ENCODE measurements at regions not wholly inside any gene's neighbourhood (a gene's known extent, or its start where the extent isn't known, plus 50 kb on each side); places are given as distances from the start of the nearest gene placed in this dataset.
"Not testable (repeated sequence)": the region's sequence is repeated elsewhere in the genome, so short reads cannot be mapped to it uniquely, and the experiment has no call there.

DNA sequence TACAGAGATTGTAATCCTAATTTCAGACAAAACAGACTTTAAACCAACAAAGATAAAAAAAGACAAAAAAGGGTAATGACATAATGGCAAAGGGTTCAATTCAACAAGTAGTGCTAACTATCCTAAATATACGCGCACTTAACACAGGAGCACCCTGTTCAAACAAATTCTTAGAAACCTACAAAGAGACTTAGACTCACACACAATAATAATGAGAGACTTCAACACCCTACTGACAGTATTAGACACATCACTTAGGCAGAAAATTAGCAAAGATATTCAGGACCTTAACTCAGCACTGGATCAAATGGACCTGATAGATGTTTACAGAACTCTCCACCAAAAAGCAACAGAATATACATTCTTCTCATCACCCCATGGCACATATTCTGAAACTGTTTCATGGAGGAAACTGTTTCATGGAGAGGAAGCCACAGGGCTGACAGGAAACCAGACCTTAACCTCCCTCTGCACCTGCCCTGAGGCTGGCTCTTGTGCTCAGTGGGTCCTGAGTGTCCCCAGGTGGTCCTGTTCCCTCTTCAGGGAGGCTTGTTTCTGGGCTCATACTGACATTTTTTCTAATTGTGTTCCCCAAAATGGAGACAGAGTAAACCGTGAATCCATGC lies 54.7 kb downstream of the OR4M2 start:
- DNase-seq (ENCODE audit: low read depth): not testable (repeated sequence)

DNA sequence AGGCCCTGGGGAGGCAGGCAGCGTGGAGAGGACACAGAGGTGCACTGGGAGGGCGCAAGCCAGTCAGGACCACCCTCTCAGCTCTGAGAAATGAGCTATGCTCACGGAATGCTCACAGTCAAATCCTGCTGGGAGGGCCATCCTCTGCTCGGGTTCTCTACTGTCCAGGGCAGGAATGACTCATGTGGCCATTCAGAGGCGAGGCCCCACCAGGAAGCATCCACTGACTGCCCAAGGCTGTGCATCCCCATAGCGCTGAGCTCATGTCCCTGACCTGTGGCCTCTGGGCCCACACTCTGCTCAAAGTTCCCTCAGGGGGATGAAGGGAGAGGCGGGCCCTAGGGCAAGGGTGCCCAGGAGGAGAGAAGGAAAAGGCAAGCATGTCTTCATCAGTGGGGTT lies 57.2 kb downstream of the OR4M2 start:
- not testable (repeated sequence) for DNase-seq (ENCODE audit: low read depth)

DNA sequence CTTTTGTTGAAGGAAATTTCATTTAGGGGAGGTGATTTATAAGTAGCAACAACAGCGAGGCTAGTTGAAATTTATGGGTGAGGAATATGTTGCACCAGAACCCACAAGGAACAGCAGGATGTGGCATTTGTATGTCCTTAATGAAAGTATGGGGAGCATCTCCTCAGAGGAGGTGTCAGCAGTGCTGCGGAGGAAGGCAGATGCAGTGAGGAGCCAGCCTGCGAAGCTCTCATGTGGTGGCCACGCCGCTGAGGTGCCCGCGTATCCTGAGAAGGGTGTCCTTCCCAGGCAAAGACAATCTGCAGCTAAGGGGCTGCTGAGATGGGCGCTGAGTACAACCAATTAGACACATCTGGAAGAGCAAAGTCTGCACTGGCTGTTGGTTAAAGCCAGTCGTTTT lies 60.8 kb downstream of the OR4M2 start:
- not testable (repeated sequence) for DNase-seq (ENCODE audit: low read depth)

DNA sequence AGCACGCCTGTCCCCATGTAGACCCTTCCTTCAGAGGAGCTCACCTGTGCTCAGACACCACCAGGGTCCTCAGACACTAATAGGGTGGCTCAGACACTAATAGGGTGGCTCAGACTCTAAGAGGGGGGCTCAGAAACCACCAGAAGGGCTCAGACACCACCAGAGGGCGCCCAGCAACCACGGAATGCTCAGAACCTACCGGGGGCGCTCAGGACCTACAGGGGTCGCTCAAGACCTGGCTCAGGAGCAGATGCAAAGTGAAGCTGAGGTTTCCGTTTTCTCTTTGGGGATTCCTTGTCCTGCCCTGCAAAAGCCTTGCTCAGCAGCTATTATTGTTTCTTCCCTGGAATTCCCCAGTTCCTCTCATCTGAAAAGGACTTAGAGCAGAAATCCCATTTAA lies 67.8 kb downstream of the OR4M2 start:
- not testable (repeated sequence) for DNase-seq (ENCODE audit: low read depth)

DNA sequence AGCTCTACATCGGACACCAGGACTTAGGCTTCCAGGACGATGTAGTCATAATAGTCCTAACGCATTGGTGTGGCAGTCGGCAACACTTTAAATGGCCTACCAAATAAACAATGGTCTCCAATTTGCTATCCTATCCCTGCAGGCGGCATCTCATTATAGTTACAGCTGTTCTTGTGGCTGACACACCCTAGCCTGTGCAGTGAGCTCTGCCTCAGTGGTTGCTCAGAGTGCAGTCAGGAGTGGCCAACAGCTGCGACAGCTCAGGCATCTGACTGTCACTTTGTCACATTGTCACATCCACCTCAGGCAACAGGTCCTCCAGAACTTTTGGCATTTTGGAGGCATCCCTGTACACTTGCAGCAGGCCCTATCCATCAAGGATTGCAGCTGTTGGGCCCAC lies 77.9 kb downstream of the OR4M2 start:
- DNase-seq (ENCODE audit: low read depth): not testable (repeated sequence)

DNA sequence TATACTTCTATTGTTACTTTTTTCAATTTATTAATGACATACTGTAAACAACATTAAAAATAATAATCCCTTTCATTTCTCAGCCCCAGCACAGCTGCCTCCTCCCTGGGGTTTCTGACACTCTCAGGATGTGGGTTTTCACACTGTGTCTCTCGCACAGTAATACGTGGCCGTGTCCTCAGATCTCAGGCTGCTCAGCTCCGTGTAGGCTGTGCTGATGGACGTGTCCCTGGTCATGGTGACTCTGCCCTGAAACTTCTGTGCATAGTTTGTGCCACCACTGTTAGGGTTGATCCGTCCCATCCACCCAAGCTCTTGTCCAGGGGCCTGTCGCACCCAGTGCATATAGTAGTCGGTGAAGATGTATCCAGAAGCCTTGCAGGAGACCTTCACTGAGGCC lies 80.0 kb downstream of the OR4M2 start:
- not testable (repeated sequence) for DNase-seq (ENCODE audit: low read depth)

DNA sequence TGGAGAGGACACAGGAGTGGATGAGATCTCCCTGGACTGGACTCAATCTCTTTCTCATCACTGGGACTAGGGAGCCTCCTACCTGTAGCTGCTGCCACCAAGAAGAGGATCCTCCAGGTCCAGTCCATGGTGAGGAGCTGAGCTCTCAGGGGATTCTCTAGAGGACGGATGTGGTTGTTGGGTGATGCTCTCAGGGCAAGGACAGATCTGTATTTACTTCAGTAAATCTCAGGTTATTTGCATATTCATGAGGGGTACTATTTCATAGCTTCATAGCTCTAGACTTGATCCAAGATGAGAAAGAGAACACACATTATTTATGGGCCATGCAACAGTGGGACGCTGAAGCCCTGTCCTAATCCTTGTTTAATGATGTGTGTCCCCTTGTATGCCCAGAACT lies 80.4 kb downstream of the OR4M2 start:
- DNase-seq (ENCODE audit: low read depth): not testable (repeated sequence)

DNA sequence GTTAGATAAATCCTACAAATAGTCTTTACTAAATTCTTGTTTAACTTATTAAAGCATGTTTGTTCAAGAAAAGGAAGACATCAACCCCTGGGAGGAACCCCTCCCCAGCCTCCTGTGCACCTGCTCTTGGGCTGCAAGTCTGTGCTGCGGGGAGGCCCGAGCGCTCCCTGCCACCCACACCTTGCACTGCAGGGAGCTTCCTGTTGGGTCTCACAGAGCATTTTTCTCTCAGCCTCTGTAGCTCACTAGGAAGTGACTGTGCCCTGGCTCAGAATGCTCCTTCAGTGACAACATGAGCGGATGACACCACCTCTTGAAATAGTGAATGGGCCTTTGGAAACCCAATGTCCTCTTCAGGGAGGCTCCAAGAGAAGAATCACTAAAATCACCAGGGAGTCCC lies 81.1 kb downstream of the OR4M2 start:
- not testable (repeated sequence) for DNase-seq (ENCODE audit: low read depth)

DNA sequence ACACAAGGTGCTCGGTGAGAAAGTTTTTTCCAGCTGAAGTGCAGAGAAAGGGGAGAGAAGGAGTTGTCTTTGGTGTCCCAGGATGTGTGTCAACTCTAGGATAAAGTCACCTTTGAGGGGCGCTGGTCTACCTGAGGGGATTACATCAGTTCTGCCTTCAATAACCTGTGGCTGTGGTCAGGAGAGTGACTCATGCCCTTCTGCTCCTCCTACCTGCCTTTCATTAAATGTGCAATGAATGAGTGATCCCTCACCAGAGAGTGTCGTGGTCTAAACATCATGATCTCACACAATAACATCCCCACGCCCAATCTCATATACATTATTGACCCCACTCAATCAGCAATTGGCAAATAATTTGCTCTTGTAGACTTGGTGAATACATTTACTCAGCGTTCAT lies 83.4 kb downstream of the OR4M2 start:
- DNase-seq (ENCODE audit: low read depth): not testable (repeated sequence)

DNA sequence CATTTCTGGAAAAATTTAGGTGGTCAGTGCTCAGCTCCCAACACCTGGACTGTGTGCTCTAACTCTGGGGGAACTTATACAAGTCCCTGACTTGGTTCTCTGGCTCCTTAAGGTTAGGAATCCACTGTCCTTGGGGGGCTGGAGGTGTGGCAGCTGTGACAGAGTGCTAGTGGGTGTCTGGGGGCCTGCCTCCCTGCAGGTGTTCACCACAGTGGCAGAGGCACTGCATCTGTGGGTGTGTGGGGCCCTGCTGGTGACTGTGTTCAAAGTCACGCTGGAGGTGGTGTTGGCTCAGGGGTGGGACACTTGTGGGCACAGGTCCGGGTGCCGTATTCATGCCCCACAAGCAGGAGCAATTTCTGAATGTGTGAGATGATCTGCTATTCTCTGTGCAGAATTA lies 87.2 kb downstream of the OR4M2 start:
- not testable (repeated sequence) for DNase-seq (ENCODE audit: low read depth)

DNA sequence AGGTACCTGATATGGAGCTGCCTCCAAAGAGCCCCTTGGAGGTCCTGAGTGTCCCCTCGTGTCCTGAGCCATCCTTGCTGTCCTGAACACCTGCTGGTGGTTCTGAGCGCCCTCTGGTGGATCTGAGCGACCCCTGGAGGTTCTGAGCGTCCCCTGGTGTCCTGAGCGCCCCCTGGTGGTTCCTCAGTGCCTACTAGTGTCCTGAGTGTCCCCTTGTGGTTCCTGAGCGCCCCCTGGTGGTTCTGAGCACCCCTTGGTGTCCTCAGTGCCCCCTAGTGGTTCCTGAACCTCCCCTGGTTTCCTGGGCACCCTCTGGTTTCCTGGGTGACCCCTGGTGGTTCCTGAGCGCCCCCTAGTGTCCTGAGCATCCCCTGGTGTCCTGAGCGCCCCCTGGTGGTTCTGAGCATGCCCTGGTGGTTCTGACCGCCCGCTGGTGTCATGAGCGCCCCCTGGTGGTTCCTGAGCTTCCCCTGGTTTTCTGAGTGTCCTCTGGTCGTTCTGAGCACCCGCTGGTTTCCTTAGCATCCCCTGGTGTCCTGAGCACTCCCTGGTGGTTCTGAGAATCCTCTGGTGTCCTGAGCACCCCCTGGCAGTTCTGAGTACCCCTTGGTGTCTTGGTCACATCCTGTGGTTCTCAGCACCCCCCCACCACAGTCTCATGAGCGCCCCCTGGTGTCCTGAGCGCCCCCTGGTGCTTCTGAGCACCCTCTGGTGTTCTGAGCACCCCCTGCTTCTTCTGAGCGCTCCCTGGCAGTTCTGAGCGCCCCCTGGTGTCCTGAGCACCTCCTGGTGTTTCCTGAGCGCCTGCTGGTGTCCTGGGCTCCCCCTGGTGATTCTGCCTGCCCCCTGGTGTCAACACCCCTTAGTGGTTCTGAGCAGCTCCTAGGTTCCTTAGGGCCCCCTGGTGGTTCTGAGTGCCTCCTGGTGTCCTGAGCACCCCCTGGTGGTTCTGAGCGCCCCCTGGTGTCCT lies 93.0 kb downstream of the OR4M2 start:
- not testable (repeated sequence) for DNase-seq (ENCODE audit: low read depth)

DNA sequence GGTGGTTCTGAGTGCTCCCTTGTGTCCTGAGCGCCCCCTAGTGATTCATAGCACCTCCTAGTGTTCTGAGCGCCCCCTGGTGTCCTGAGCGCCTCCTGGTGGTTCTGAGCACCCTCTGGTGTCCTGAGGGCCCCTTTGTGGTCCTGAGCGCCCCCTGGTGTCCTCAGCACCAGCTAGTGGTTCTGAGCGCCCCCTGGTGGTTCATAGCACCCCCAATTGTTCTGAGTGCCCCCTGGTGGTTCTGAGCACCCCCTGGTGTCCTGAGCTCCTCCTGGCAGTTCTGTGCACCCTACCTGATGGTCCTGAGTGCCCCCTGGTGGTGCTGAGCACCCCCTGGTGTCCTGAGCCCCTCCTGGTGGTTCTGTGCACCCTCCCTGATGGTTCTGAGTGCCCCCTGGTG lies 93.8 kb downstream of the OR4M2 start:
- DNase-seq (ENCODE audit: low read depth): not testable (repeated sequence)

DNA sequence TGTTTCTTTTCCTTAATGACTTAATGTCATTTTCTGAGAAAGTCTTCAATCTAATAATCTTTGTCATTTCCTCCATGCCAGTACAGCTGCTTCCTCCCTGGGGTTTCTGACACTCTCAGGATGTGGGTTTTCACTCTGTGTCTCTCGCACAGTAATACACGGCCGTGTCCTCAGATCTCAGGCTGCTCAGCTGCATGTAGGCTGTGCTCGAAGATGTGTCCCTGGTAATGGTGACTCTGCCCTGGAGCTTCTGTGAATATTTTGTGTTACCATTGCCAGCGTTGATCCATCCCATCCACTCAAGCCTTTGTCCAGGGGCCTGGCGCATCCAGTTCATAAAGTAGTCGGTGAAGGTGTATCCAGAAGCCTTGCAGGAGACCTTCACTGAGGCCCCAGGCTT lies 97.6 kb downstream of the OR4M2 start:
- DNase-seq (ENCODE audit: low read depth): not testable (repeated sequence)

DNA sequence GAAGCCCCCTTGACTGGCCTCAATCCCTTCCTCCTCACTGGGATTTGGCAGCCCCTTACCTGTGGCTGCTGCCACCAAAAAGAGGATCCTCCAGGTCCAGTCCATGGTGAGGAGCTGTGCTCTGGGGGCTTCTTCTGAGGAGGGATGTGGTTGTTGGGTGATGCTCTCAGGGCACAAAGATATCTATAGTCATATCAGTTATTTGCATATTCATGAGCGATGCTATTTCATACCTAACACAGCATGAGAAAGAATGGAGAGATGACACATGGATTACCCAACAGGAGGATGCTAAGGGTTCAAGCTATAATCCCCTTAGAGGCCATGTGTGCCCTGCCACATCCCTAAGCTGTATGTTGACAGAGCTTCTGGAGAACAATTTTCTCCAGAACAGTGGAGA lies 98.1 kb downstream of the OR4M2 start:
- not testable (repeated sequence) for DNase-seq (ENCODE audit: low read depth)

DNA sequence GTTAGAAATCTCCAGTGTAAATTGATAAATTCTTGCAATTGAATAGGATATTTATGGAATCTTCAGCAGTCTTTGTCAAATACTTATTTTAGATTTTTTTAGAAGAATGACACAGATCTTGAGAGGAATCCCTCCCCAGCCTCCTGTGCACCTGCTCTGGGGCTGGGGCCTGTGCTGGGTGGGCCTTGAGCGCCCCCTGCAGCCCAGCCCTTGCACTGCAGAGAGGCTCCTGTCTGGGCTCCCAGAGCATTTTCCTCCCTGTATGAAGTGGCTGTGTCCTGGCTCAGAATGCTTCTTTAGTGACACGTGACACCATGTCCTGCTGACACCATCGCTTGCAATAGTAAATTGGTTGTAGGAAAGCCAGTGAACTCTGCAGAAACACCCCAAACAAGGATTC lies 98.7 kb downstream of the OR4M2 start:
- not testable (repeated sequence) for DNase-seq (ENCODE audit: low read depth)

DNA sequence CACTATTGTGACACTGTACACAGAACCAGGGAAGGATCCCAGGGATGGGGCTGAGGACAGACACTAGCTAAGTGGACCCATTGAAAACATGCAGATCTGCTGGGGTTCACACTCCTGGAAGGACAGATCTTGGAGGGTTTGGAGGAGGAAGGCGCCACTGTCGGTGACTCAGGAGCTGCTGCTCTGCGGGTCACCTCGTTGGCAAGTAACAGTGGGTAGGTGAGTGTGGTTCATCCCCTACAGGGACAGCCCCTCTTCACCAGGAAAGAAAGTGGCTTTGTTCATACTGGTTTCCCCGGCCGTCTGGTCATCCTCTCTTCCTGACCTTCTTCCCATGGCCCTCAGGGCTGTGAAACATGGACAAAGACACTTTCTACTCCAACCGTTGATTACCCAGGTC lies 100.3 kb downstream of the OR4M2 start:
- not testable (repeated sequence) for DNase-seq (ENCODE audit: low read depth)

DNA sequence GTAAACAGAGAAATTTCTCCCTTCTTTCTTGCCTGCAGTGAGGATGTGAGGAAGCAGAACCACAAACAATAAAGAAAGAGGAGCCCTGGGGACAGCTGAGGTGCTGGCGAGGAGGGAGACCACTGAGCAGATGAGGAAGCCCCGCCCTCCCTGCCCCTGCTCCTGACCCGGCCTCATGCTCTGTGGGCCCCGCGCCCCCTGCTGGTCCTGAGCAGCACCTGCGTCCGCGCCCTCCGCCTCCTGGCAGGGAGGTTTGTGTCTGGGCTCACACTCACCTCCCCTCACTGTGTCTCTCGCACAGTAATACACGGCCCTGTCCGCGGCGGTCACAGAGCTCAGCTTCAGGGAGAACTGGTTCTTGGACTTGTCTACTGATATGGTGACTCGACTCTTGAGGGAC lies 104.4 kb downstream of the OR4M2 start:
- DNase-seq (ENCODE audit: low read depth): not testable (repeated sequence)

DNA sequence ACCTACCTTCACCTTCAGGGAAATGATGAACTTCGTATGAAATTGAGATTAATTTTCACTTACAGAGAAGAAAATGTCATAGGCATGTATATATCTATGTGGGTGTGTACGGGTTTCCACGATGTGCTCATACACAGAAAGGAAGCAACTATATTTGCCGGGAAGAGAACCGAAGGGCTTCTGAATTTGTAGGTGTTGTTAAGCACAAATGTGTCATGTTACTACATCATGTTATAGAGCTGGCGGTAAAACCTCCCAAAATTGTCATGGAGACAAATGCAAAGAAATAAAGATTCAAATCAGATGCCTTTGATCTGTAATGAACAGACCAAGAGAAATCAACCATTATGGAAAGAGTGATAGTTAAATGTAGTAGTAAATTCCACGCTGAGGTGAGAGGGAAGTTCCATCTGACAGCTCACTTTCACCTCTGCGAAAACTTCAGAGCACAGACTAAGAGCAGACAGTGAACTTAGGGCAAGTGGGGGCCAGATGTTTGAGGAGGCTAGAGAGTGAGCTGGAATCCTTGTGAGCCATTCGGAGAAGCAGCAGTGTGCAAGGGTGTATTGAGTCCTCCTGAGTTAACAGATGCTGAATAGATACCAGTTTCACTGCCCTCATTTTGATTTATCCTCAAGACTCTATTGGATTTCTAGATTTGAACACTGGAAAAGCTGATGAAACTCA lies 106.7 kb downstream of the OR4M2 start:
- DNase-seq (ENCODE audit: low read depth): not testable (repeated sequence)

DNA sequence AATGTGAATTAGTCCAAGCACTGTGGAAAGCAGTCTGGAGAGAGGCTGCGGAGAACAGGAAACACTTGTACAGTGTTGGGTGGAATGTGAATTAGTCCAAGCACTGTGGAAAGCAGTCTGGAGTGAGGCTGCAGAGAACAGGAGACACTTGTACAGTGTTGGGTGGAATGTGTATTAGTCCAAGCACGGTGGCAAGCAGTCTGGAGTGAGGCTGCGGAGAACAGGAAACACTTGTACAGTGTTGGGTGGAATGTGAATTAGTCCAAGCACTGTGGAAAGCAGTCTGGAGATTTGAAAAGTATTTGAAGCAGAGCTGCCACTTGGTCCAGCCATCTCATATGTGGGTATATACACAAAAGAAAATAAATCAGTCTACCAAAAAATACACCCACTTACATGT lies 111.5 kb downstream of the OR4M2 start:
- DNase-seq (ENCODE audit: low read depth): not testable (repeated sequence)

DNA sequence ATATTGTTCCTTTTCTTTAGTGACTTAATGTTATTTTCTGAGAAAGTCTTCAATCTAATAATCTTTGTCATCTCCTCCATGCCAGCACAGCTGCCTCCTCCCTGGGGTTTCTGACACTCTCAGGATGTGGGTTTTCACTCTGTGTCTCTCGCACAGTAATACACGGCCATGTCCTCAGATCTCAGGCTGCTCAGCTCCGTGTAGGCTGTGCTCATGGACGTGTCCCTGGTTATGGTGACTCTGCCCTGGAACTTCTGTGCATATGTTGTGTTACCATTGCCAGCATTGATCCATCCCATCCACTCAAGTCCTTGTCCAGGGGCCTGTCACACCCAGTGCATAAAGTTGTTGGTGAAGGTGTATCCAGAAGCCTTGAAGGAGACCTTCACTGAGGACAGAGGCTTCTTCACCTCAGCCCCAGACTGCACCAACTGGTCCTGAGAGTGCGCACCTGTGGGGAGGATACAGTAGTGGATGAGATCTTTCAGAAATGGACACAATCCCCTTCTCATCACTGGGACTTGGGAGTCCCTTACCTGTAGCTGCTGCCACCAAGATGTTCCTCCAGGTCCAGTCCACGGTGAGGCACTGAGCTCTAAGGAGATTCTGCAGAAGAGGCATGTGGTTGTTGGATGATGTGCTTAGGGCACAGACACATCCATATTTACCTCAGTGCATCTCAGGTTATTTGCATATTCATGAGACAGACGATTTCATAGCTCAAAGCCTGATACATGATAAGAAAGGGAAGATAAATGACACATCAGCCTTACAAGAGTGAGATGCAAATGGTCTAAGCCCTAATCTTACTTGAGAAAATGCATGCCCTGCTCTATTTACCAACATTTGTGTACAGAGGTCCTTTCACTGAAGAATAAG lies 114.7 kb downstream of the OR4M2 start:
- DNase-seq (ENCODE audit: low read depth): not testable (repeated sequence)

DNA sequence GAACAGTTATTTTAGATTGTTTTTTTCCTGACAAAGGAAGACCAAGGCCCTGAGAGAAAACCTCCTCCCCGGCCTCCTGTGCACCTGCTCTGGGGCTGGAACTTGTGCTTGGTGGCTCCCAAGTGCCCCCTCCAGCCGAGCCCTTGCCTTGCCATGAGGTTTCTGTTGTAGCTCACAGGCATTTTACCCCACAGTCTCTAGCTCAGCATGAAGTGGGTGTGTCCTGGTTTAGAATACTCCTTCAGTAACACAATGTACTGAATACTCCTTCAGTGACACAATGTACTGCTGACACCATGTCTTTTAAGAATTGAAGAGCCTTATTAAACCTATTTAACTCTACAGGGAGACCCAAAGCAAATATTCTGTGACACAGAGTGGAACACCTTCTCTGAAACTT lies 116.1 kb downstream of the OR4M2 start:
- not testable (repeated sequence) for DNase-seq (ENCODE audit: low read depth)

DNA sequence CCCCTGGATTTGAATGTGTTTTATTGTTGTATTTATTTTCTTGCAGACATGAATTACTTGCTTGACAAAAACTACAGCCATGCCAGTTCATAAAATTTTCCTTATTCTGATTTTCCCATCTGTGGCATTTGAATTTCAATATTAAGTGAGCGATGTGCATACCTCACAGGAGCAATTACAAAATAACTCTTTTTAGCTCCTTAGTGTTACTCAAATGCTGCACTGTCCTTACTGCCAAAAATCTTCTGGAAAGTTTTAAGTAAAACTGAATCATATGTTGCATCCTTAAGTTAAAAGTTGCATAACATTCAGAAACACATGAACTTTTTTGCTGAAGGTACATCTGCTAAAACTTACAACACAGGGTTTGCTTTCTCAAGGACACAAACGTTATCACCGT lies 120.1 kb downstream of the OR4M2 start:
- DNase-seq (ENCODE audit: low read depth): not testable (repeated sequence)

Data from activated T-cell treated with anti-CD3 and anti-CD28 coated beads for 1 hour (primary cell).